GM19463 (cell line): ENCODE measurements at regions not wholly inside any gene's neighbourhood (a gene's known extent, or its start where the extent isn't known, plus 50 kb on each side); places are given as distances from the start of the nearest gene placed in this dataset.

Source experiments
- ATAC-seq: cut with Tn5 transposase; IDR thresholded peaks from one replicate; pipeline ENCODE4 v1.9.1; 2021; ENCODE audit warnings: mild to moderate bottlenecking, moderate library complexity; ENCODE audit not compliant: unreplicated experiment

- ATAC-seq: peak; percentile 52
These were observed 143.8 kb upstream of the TMEM106B start for GRCh38 chr7:12067156-12067831.

- no peak for ATAC-seq
These were observed 141.3 kb upstream of the TMEM106B start for GRCh38 chr7:12069757-12070156.

GRCh38 chr7:12074889-12075288 is 136.2 kb upstream of the TMEM106B start:
- no peak for ATAC-seq

GRCh38 chr7:12080006-12080405 is 131.1 kb upstream of the TMEM106B start:
- no peak for ATAC-seq

GRCh38 chr7:12085516-12085915 is 125.6 kb upstream of the TMEM106B start:
- ATAC-seq: no peak

GRCh38 chr7:12089951-12090756 is 120.9 kb upstream of the TMEM106B start:
- ATAC-seq: no peak

GRCh38 chr7:12090757-12091221 is 120.3 kb upstream of the TMEM106B start:
- no peak for ATAC-seq

GRCh38 chr7:12091231-12091630 is 119.9 kb upstream of the TMEM106B start:
- no peak for ATAC-seq

GRCh38 chr7:12092499-12093130 is 118.5 kb upstream of the TMEM106B start:
- ATAC-seq: no peak

GRCh38 chr7:12093365-12093764 is 117.7 kb upstream of the TMEM106B start:
- ATAC-seq: no peak

GRCh38 chr7:12094365-12094921 is 116.7 kb upstream of the TMEM106B start:
- no peak for ATAC-seq

GRCh38 chr7:12102126-12102525 is 109.0 kb upstream of the TMEM106B start:
- ATAC-seq: no peak

GRCh38 chr7:12102527-12102926 is 108.6 kb upstream of the TMEM106B start:
- no peak for ATAC-seq

GRCh38 chr7:12103948-12104347 is 107.1 kb upstream of the TMEM106B start:
- no peak for ATAC-seq

GRCh38 chr7:12107381-12107780 is 103.7 kb upstream of the TMEM106B start:
- no peak for ATAC-seq

- no peak for ATAC-seq
These were observed 103.2 kb upstream of the TMEM106B start for GRCh38 chr7:12107841-12108254.

GRCh38 chr7:12110425-12110824 is 100.7 kb upstream of the TMEM106B start:
- no peak for ATAC-seq

- no peak for ATAC-seq
These were observed 99.4 kb upstream of the TMEM106B start for GRCh38 chr7:12111422-12112405.

- ATAC-seq: no peak
These were observed 93.9 kb upstream of the TMEM106B start for GRCh38 chr7:12117170-12117569.

GRCh38 chr7:12119620-12120303 is 91.3 kb upstream of the TMEM106B start:
- no peak for ATAC-seq
